Caco-2 (cell line): ENCODE measurements at regions not wholly inside any gene's neighbourhood (a gene's known extent, or its start where the extent isn't known, plus 50 kb on each side); places are given as distances from the start of the nearest gene placed in this dataset.

Experiments used
- BruUV-seq: library from RNA; stranded (reverse); fragments of 400-500 nt; replicated peaks from 2 replicates; lab custom pipeline; 2021; lab: Mats Ljungman, UMichigan
- CTCF ChIA-PET: fragments of 300-600 bp; sonication (Branson Sonifier 250); formaldehyde crosslinking; loops from one replicate; lab custom pipeline; 2022; ENCODE audit warnings: antibody characterized with exemption; lab: Charles Lee
- POLR2A ChIA-PET: fragments of 300-600 bp; sonication (Branson Sonifier 250); formaldehyde crosslinking; loops from one replicate; lab custom pipeline; 2022; ENCODE audit warnings: antibody characterized with exemption; lab: Charles Lee
- DNase-seq, 2 experiments: peaks; one replicate each; pipeline versions ENCODE4 v3.0.0 to v3.0.0-alpha.2; 2020 to 2022
- H3K27me3 ChIP-seq: replicated peaks from 2 replicates; pipeline ENCODE4 v1.6.0; 2011; ENCODE audit warnings: low read length; ENCODE audit not compliant: control insufficient read depth, insufficient read depth
- H3K36me3 ChIP-seq: 2 replicates; pipeline ENCODE4 v1.5.1; 2011; ENCODE audit warnings: low read length; ENCODE audit not compliant: control insufficient read depth, insufficient read depth
- H3K4me1 ChIP-seq: fragments of 250-450 bp; sonication (Bioruptor Pico); 2 replicates; pipeline ENCODE4 v1.5.1; 2020; ENCODE audit warnings: mild to moderate bottlenecking
- H3K4me3 ChIP-seq: 2 replicates; pipeline ENCODE4 v1.5.1; 2011; ENCODE audit warnings: low read depth, mild to moderate bottlenecking, control low read depth, low read length
- H3K9me3 ChIP-seq: fragments of 250-450 bp; sonication (Bioruptor Pico); 2 replicates; pipeline ENCODE4 v1.5.1; 2020; ENCODE audit warnings: mild to moderate bottlenecking, moderate library complexity
- H3K27ac Mint-ChIP-seq: one replicate; pipeline ENCODE4 v1.8.0; 2022; ENCODE audit warnings: mixed read lengths; ENCODE audit not compliant: unreplicated experiment
- H3K27me3 Mint-ChIP-seq: one replicate; pipeline ENCODE4 v1.8.0; 2022; ENCODE audit warnings: mixed read lengths; ENCODE audit not compliant: insufficient read depth, unreplicated experiment
- H3K36me3 Mint-ChIP-seq: one replicate; pipeline ENCODE4 v1.8.0; 2022; ENCODE audit warnings: mild to moderate bottlenecking, mixed read lengths; ENCODE audit not compliant: insufficient read depth, unreplicated experiment
- H3K4me1 Mint-ChIP-seq: one replicate; pipeline ENCODE4 v1.8.0; 2022; ENCODE audit warnings: low read depth, mixed read lengths; ENCODE audit not compliant: unreplicated experiment
- H3K4me3 Mint-ChIP-seq: one replicate; pipeline ENCODE4 v1.8.0; 2022; ENCODE audit warnings: mild to moderate bottlenecking, moderate library complexity, mixed read lengths; ENCODE audit not compliant: unreplicated experiment
- H3K9me3 Mint-ChIP-seq: one replicate; pipeline ENCODE4 v1.8.0; 2022; ENCODE audit warnings: mixed read lengths; ENCODE audit not compliant: unreplicated experiment
- CTCF ChIP-seq, 2 experiments: fragments of 200-600 bp in 1 of 2; IDR thresholded peaks; 1 replicate in 1 of 2; 2 replicates in 1 of 2; pipeline versions ENCODE4 v1.5.1 to v1.8.0; 2011 to 2022; ENCODE audit warnings: antibody characterized with exemption in 1 of 2, control low read depth in 1 of 2, inconsistent platforms in 1 of 2, low read depth in 1 of 2, low read length in 1 of 2, mild to moderate bottlenecking in 1 of 2, moderate library complexity in 1 of 2; ENCODE audit not compliant: insufficient read depth in 1 of 2, severe bottlenecking in 1 of 2, unreplicated experiment in 1 of 2
- intact Hi-C: fragments of 100-400 bp; cut with micrococcal nuclease; formaldehyde crosslinking; loops from one replicate; pipeline ENCODE4 v1.10.0; 2022; ENCODE audit not compliant: unreplicated experiment

GRCh38 chr13:104270731-104271130 is 1204.5 kb upstream of the SLC10A2 start:
- TF ChIP-seq CTCF (IDR thresholded peaks at IDR 0.05; ENCODE audit: insufficient read depth in 1 of 2, low read depth in 1 of 2, low read length in 1 of 2, severe bottlenecking in 1 of 2, unreplicated experiment in 1 of 2): no peak
- Histone ChIP-seq H3K4me1 (no peaks in the 10 kb centered on the region), H3K27me3 (no peaks in the 10 kb centered on the region), H3K4me3 (no peak overlapping the region), H3K36me3 (no peaks in the 10 kb centered on the region), H3K9me3 (no peaks in the 10 kb centered on the region)
- Mint-ChIP-seq H3K36me3 (no peaks in the 10 kb centered on the region), H3K27me3 (no peaks in the 10 kb centered on the region), H3K4me3 (no peak overlapping the region), H3K27ac (no peak overlapping the region), H3K4me1 (no peaks in the 10 kb centered on the region), H3K9me3 (no peaks in the 10 kb centered on the region)
- ChIA-PET POLR2A (no interaction called here), CTCF (no interaction called here)
- DNase-seq: no peak
- BruUV-seq: no TSS peak
- intact Hi-C loops: no loop called here

- no peaks in the 10 kb centered on the region for H3K36me3 ChIP-seq
Observed at GRCh38 chr13:104267206-104267811, 1201.1 kb upstream of the SLC10A2 start.

GRCh38 chr13:104256701-104257100 is 1190.5 kb upstream of the SLC10A2 start:
- H3K36me3 Mint-ChIP-seq: no peaks in the 10 kb centered on the region
- no peaks in the 10 kb centered on the region for H3K4me1 Mint-ChIP-seq
- CTCF ChIA-PET: no interaction called here
- H3K4me3 Mint-ChIP-seq: no peak overlapping the region
- H3K27me3 ChIP-seq: no peaks in the 10 kb centered on the region
- no peak for DNase-seq
- no peak overlapping the region for H3K27ac Mint-ChIP-seq
- POLR2A ChIA-PET: no interaction called here
- H3K27me3 Mint-ChIP-seq: peaks cover 4% of the 10 kb centered on the region
- intact Hi-C loops: no loop called here
- TF ChIP-seq CTCF (IDR thresholded peaks at IDR 0.05; ENCODE audit: insufficient read depth in 1 of 2, low read depth in 1 of 2, low read length in 1 of 2, severe bottlenecking in 1 of 2, unreplicated experiment in 1 of 2): no peak
- BruUV-seq: no TSS peak
- H3K9me3 Mint-ChIP-seq: no peaks in the 10 kb centered on the region
- no peaks in the 10 kb centered on the region for H3K36me3 ChIP-seq
- H3K4me1 ChIP-seq: no peaks in the 10 kb centered on the region
- H3K4me3 ChIP-seq: no peak overlapping the region
- no peaks in the 10 kb centered on the region for H3K9me3 ChIP-seq

More at GRCh38 chr13:104267206-104267811, 1201.1 kb upstream of the SLC10A2 start:
- ChIA-PET CTCF (no interaction called here), POLR2A (no interaction called here)
- Histone ChIP-seq H3K9me3 (no peaks in the 10 kb centered on the region), H3K4me1 (no peaks in the 10 kb centered on the region), H3K27me3 (no peaks in the 10 kb centered on the region), H3K4me3 (no peak overlapping the region)
- H3K4me1 Mint-ChIP-seq: no peaks in the 10 kb centered on the region
- no peak overlapping the region for H3K4me3 Mint-ChIP-seq
- H3K36me3 Mint-ChIP-seq: no peaks in the 10 kb centered on the region
- intact Hi-C loops: no loop called here
- no peak for TF ChIP-seq CTCF (IDR thresholded peaks at IDR 0.05; ENCODE audit: insufficient read depth in 1 of 2, low read depth in 1 of 2, low read length in 1 of 2, severe bottlenecking in 1 of 2, unreplicated experiment in 1 of 2)
- no TSS peak for BruUV-seq
- no peaks in the 10 kb centered on the region for H3K9me3 Mint-ChIP-seq
- DNase-seq: no peak
- no peak overlapping the region for H3K27ac Mint-ChIP-seq
- no peaks in the 10 kb centered on the region for H3K27me3 Mint-ChIP-seq
